ENCODE measurements at regions not wholly inside any gene's neighbourhood (a gene's known extent, or its start where the extent isn't known, plus 50 kb on each side); places are given as distances from the start of the nearest gene placed in this dataset.

DNA sequence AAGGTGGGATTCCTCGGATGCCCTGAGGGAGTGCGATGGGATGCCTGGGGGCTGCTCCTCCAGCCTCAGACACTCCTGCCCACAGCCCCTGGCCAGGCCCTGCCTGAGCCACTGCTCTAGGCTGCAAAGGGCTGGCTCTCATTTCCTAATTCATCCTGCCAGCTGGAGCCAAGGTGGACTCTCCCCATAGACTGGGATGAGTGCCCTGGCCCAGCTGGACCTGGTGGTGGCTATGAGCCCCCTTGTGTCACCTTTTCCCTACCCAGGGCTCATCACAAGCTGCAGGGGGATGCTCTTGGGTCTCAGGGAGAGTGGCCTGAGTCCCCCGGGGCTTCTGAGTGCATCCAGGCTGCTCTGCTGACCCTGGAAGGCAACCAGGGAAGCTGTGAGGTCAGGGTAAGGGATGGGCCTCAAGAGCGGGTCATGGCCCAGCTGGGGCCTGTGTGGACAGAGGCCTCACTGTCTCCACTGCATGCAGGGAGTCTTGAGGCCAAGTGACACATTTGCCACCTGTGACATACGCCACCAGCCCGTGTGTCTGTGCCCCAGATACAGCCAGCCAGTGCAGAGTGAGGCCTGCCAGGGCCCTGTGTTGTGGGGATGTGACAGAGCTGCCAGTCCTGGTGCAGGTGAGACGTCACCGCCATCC, 102.7 kb upstream of the IER5L start:
- Histone ChIP-seq H3K4me2 (ENCODE audit: insufficient read depth, low read length) (no peak overlapping the region), H3K36me3 (ENCODE audit: control insufficient read depth in 2 of 2, extremely low read depth in 1 of 2, insufficient read depth in 2 of 2, low read length in 2 of 2) (no peaks in the 10 kb centered on the region), H3K9me3 (replicated peaks; ENCODE audit: control insufficient read depth, insufficient read depth, low read length) (no peaks in the 10 kb centered on the region), H3K4me1 (ENCODE audit: control insufficient read depth, extremely low read depth, insufficient read depth, low read length) (no peaks in the 10 kb centered on the region), H2AFZ (ENCODE audit: low read depth, low read length) (no peak overlapping the region), H3K27ac (ENCODE audit: insufficient read depth, low read depth, low read length) (no peak overlapping the region), H3K9me1 (replicated peaks; ENCODE audit: control insufficient read depth, extremely low read depth, insufficient read depth, low read length) (no peaks in the 10 kb centered on the region), H3K79me2 (ENCODE audit: control insufficient read depth, insufficient read depth, low read length) (no peaks in the 10 kb centered on the region), H3K4me3 (replicated peaks in 1 of 3; ENCODE audit: insufficient read depth in 1 of 3, low read depth in 1 of 3, low read length in 3 of 3) (no peak overlapping the region), H4K20me1 (replicated peaks; ENCODE audit: control insufficient read depth, extremely low read depth, insufficient read depth, low read length) (no peaks in the 10 kb centered on the region), H3K27me3 (ENCODE audit: control insufficient read depth in 2 of 2, insufficient read depth in 2 of 2, low read length in 2 of 2) (peaks cover 0 to under 1% of the 10 kb centered on the region in 2 experiments), H3K9ac (replicated peaks; ENCODE audit: extremely low read depth, insufficient read depth, low read length) (no peak overlapping the region)
- TF ChIP-seq CTCF (IDR thresholded peaks at IDR 0.05; ENCODE audit: extremely low read depth in 1 of 2, insufficient read depth in 1 of 2, low read depth in 1 of 2, low read length in 2 of 2) (no peak), MYC (IDR thresholded peaks at IDR 0.05; ENCODE audit: low read depth, low read length) (no peak), FOS (IDR thresholded peaks at IDR 0.05; ENCODE audit: borderline replicate concordance, insufficient read depth, low read length) (no peak), MAX (IDR thresholded peaks at IDR 0.05; ENCODE audit: insufficient read depth, insufficient read length) (no peak), EZH2 (IDR thresholded peaks at IDR 0.05; ENCODE audit: borderline replicate concordance, low read depth, low read length, severe bottlenecking) (no peak), JUN (IDR thresholded peaks at IDR 0.05; ENCODE audit: borderline replicate concordance, insufficient read depth, insufficient read length, low read depth) (no peak), GATA2 (IDR thresholded peaks at IDR 0.05; ENCODE audit: insufficient read depth, insufficient read length, low read depth, low read length) (no peak)
- ChIA-PET POLR2A (no interaction called here), CTCF (interaction anchor here (1.4 kb wide), 1 partner anchor 107 kb away, joined by 3 read pairs; no protein-coding TSS in a partner anchor)
- intact Hi-C loops (cut with micrococcal nuclease) = no loop called here
- dilution Hi-C loops (cut with MboI; ENCODE audit: extremely low pct_ligation_motif_present, low sequenced_read_pairs) = no loop called here
- DNase-seq (ENCODE audit: low read depth, low spot score) (no peak), FAIRE-seq (no peak)
- no TSS peak for BruUV-seq (replicated peaks)

Data from endothelial cell of umbilical vein (primary cell).